K562 (cell line): ENCODE measurements at regions not wholly inside any gene's neighbourhood (a gene's known extent, or its start where the extent isn't known, plus 50 kb on each side); places are given as distances from the start of the nearest gene placed in this dataset.

Experiments used
- ATAC-seq: fragments of 200-7000 bp; cut with Tn5 transposase; 3 replicates; pipeline ENCODE4 v1.9.1; 2020; ENCODE audit warnings: moderate library complexity
- BruUV-seq: library from RNA; stranded (reverse); fragments of 400-500 nt; replicated peaks from 2 replicates; lab custom pipeline; 2021; lab: Mats Ljungman, UMichigan
- CTCF ChIA-PET: fragments of 300-600 bp; formaldehyde crosslinking; extraction: SDS; loops from one replicate; lab custom pipeline; 2021; ENCODE audit warnings: low intra/inter-chr PET ratio; lab: Yijun Ruan, JAX
- POLR2A ChIA-PET: fragments of 300-600, 350-650 bp; sonication (Branson Sonifier 250); formaldehyde crosslinking; extraction: SDS; loops from one replicate; lab custom pipeline; 2021; ENCODE audit warnings: antibody characterized with exemption, inconsistent platforms; lab: Yijun Ruan, JAX
- DNase-seq, 4 experiments: peaks; one replicate each; pipeline versions ENCODE4 v3.0.0 to v3.0.0-alpha.2; 2011 to 2018; ENCODE audit warnings: low spot score in 3 of 4, mixed read lengths in 3 of 4; ENCODE audit errors: extremely low read depth in 1 of 4
- FAIRE-seq: peaks from 2 replicates; lab custom pipeline; 2011; peaks lifted over from hg19 to GRCh38; lab: Jason Lieb, UNC
- H2AFZ ChIP-seq: 2 replicates; pipeline ENCODE4 v1.6.0; 2011; ENCODE audit warnings: low read depth, low read length, control low read depth, inconsistent platforms
- H3K27ac ChIP-seq: fragments of 200-600 bp; 3 replicates; pipeline ENCODE4 v1.8.0; 2011; ENCODE audit warnings: low read depth, mild to moderate bottlenecking, control low read depth, inconsistent platforms, low read length, moderate library complexity, mixed read lengths; ENCODE audit errors: extremely low read depth
- H3K27me3 ChIP-seq, 2 experiments: fragments of 300-600 bp in 1 of 2; 2 replicates in 1 of 2; 3 replicates in 1 of 2; pipeline versions ENCODE4 v1.6.0 to v1.8.0; 2011; ENCODE audit warnings: inconsistent platforms in 2 of 2, low read length in 2 of 2, mild to moderate bottlenecking in 1 of 2, mixed read lengths in 1 of 2, moderate library complexity in 1 of 2; ENCODE audit not compliant: control insufficient read depth in 2 of 2, insufficient read depth in 2 of 2
- H3K36me3 ChIP-seq: fragments of 300-600 bp; 3 replicates; pipeline ENCODE4 v1.8.0; 2011; ENCODE audit warnings: mild to moderate bottlenecking, low read length, inconsistent platforms; ENCODE audit not compliant: control insufficient read depth, insufficient read depth
- H3K4me1 ChIP-seq, 2 experiments: fragments of 200-600 bp in 1 of 2; replicated peaks in 1 of 2; 2 replicates in 1 of 2; 3 replicates in 1 of 2; pipeline versions ENCODE4 v1.5.1 to v1.8.0; 2011; ENCODE audit warnings: inconsistent platforms in 2 of 2, low read length in 2 of 2, mild to moderate bottlenecking in 1 of 2, mixed read lengths in 1 of 2, moderate library complexity in 1 of 2; ENCODE audit not compliant: control insufficient read depth in 2 of 2, insufficient read depth in 2 of 2
- H3K4me2 ChIP-seq: 2 replicates; pipeline ENCODE4 v1.6.1; 2011; ENCODE audit warnings: low read length, control low read depth, inconsistent platforms, mixed read lengths; ENCODE audit not compliant: insufficient read depth
- H3K4me3 ChIP-seq: fragments of 200-600 bp; sonication (generic), shearing (Covaris generic); 2 replicates; pipeline ENCODE4 v1.5.1; 2016; ENCODE audit warnings: control low read depth, inconsistent platforms
- H3K79me2 ChIP-seq: fragments of 200-600 bp; 3 replicates; pipeline ENCODE4 v1.8.0; 2011; ENCODE audit warnings: low read length, inconsistent platforms; ENCODE audit not compliant: control insufficient read depth, insufficient read depth
- H3K9ac ChIP-seq, 2 experiments: 2 replicates each; pipeline versions ENCODE4 v1.6.0 to v1.6.1; 2011; ENCODE audit warnings: low read depth in 2 of 2, low read length in 2 of 2, control low read depth in 1 of 2, inconsistent platforms in 1 of 2, mild to moderate bottlenecking in 1 of 2, mixed read lengths in 1 of 2; ENCODE audit not compliant: insufficient read depth in 1 of 2
- H3K9me1 ChIP-seq: one replicate; pipeline ENCODE4 v1.6.0; 2011; ENCODE audit warnings: inconsistent platforms, mild to moderate bottlenecking, low read length, moderate library complexity; ENCODE audit not compliant: control insufficient read depth, insufficient read depth
- H3K9me3 ChIP-seq: replicated peaks from 2 replicates; pipeline ENCODE4 v1.5.1; 2011; ENCODE audit warnings: low read depth, low read length, inconsistent platforms; ENCODE audit not compliant: control insufficient read depth, insufficient read depth
- H4K20me1 ChIP-seq: replicated peaks from 2 replicates; pipeline ENCODE4 v1.6.1; 2011; ENCODE audit warnings: low read length, inconsistent platforms, mixed read lengths; ENCODE audit not compliant: control insufficient read depth, insufficient read depth
- CCAR2 ChIP-seq: fragments of 200-400 bp; formaldehyde crosslinking; IDR thresholded peaks from 2 replicates; pipeline ENCODE4 v1.6.1; 2017; ENCODE audit warnings: mild to moderate bottlenecking, low read depth, low read length
- CHCHD3 ChIP-seq: fragments of 250-450 bp; sonication (Bioruptor Pico); IDR thresholded peaks from 2 replicates; pipeline ENCODE4 v2.1.2; 2022; ENCODE audit warnings: mild to moderate bottlenecking
- DIDO1 ChIP-seq: fragments of 450-650 bp; IDR thresholded peaks from 2 replicates; pipeline ENCODE4 v1.6.1; 2016; ENCODE audit warnings: low read depth, missing biosample characterization, missing genetic modification characterization
- HMGXB4 ChIP-seq: sonication (generic); formaldehyde crosslinking; IDR thresholded peaks from 2 replicates; pipeline ENCODE4 v1.8.1; 2023; ENCODE audit warnings: mild to moderate bottlenecking, missing genetic modification reagents
- MCM5 ChIP-seq: fragments of 450-650 bp; IDR thresholded peaks from 2 replicates; pipeline ENCODE4 v1.6.1; 2016; ENCODE audit warnings: low read depth
- NCOA6 ChIP-seq: fragments of 450-650 bp; IDR thresholded peaks from 2 replicates; pipeline ENCODE4 v1.6.1; 2017; ENCODE audit warnings: mild to moderate bottlenecking
- NELFE ChIP-seq: IDR thresholded peaks from 2 replicates; pipeline ENCODE4 v1.6.1; 2011; ENCODE audit warnings: mild to moderate bottlenecking; ENCODE audit not compliant: insufficient read depth, insufficient read length
- NFATC3 ChIP-seq: fragments of 450-650 bp; IDR thresholded peaks from 2 replicates; pipeline ENCODE4 v1.6.1; 2017; ENCODE audit warnings: mild to moderate bottlenecking
- PRDM10 ChIP-seq: fragments of 450-650 bp; IDR thresholded peaks from 2 replicates; pipeline ENCODE4 v1.6.1; 2018; ENCODE audit not compliant: partially characterized antibody
- SMARCB1 ChIP-seq: IDR thresholded peaks from 2 replicates; pipeline ENCODE4 v1.6.1; 2011; ENCODE audit warnings: improper control_type of control experiment, low read depth; ENCODE audit not compliant: insufficient read length
- TEAD4 ChIP-seq, 2 experiments: sonication (generic) in 1 of 2; formaldehyde crosslinking in 1 of 2; IDR thresholded peaks; 2 replicates each; pipeline versions ENCODE4 v1.6.1 to v1.8.0; 2012 to 2022; ENCODE audit warnings: borderline replicate concordance in 1 of 2, inconsistent platforms in 1 of 2, low read length in 1 of 2, mild to moderate bottlenecking in 1 of 2, missing genetic modification reagents in 1 of 2
- TFAP4 ChIP-seq: sonication (generic); formaldehyde crosslinking; IDR thresholded peaks from 2 replicates; pipeline ENCODE4 v1.8.0; 2022; ENCODE audit warnings: missing genetic modification reagents, mild to moderate bottlenecking, moderate library complexity, borderline replicate concordance
- ZNF253 ChIP-seq: fragments of 250-450 bp; sonication (Bioruptor Pico); conservative IDR thresholded peaks from 2 replicates; pipeline ENCODE4 v1.6.1; 2021; ENCODE audit warnings: mild to moderate bottlenecking
- in situ Hi-C: fragments of 300-500 bp; cut with MboI; formaldehyde crosslinking; loops from 4 replicates; pipeline ENCODE4 v1.15.0; 2018; ENCODE audit warnings: inconsistent platforms, mixed read lengths
- intact Hi-C: fragments of 100-400 bp; cut with micrococcal nuclease; formaldehyde crosslinking; loops from 2 replicates; pipeline ENCODE4 v1.14.2; 2022
- TF ChIP-seq, protein P1 (sequence below): fragments of 450-650 bp; IDR thresholded peaks from 2 replicates; pipeline ENCODE4 v1.6.1; 2017; ENCODE audit warnings: antibody characterized with exemption

DNA sequence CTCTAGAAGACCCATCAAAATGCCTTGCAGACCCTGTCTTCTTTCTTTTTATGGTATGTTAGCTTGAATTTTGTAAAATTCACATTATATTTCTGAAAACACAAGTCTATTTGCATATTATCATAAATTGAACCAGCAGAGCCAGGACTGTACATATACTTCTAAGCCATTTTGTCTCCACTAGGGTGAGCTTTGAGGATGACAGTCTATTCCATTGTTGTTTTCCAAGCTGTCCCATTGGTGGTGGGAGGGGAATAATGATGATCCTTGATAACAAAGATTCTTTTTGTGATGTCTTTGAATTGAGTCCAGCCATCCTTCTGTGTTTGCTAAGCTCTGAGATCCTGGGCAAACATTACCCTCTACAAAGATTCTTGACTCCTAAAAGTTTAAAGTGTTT lies 359.3 kb upstream of the PCDH20 start:
- BruUV-seq = no TSS peak
- Histone ChIP-seq H4K20me1 (no peaks in the 10 kb centered on the region), H3K4me2 (no peak overlapping the region), H3K4me3 (no peak overlapping the region), H2AFZ (no peak overlapping the region), H3K27ac (no peak overlapping the region), H3K9me3 (no peaks in the 10 kb centered on the region), H3K27me3 (no peaks in the 10 kb centered on the region), H3K79me2 (no peaks in the 10 kb centered on the region), H3K9ac (no peak overlapping the region), H3K9me1 (no peaks in the 10 kb centered on the region), H3K4me1 (no peaks in the 10 kb centered on the region), H3K36me3 (no peaks in the 10 kb centered on the region)
- DNase-seq (no peak), FAIRE-seq (no peak), ATAC-seq (no peak)
- ChIA-PET POLR2A (interaction anchor here (0.7 kb wide), 1 partner anchor 184 kb away, joined by 3 read pairs; no protein-coding TSS in a partner anchor), CTCF (no interaction called here)
- intact Hi-C loops (no loop called here), in situ Hi-C loops (no loop called here)
- no peak for TF ChIP-seq DIDO1 (tag)
- no peak for TF ChIP-seq PRDM10
- no peak for TF ChIP-seq NCOA6
- TF ChIP-seq NFATC3 = no peak
- TF ChIP-seq SMARCB1 = no peak
- TF ChIP-seq TEAD4 (IDR thresholded peaks at IDR 0.05; ENCODE audit: low read length) = no peak
- TF ChIP-seq TEAD4 (CRISPR knock-in tag; IDR thresholded peaks at IDR 0.05; ENCODE audit: borderline replicate concordance) = no peak
- no peak for TF ChIP-seq ZNF253 (CRISPR knock-in tag)
- TF ChIP-seq HMGXB4 (CRISPR knock-in tag) = no peak
- TF ChIP-seq CCAR2 = no peak
- no peak for TF ChIP-seq CHCHD3 (CRISPR knock-in tag)
- TF ChIP-seq NELFE = no peak
- TF ChIP-seq, protein P1, sequence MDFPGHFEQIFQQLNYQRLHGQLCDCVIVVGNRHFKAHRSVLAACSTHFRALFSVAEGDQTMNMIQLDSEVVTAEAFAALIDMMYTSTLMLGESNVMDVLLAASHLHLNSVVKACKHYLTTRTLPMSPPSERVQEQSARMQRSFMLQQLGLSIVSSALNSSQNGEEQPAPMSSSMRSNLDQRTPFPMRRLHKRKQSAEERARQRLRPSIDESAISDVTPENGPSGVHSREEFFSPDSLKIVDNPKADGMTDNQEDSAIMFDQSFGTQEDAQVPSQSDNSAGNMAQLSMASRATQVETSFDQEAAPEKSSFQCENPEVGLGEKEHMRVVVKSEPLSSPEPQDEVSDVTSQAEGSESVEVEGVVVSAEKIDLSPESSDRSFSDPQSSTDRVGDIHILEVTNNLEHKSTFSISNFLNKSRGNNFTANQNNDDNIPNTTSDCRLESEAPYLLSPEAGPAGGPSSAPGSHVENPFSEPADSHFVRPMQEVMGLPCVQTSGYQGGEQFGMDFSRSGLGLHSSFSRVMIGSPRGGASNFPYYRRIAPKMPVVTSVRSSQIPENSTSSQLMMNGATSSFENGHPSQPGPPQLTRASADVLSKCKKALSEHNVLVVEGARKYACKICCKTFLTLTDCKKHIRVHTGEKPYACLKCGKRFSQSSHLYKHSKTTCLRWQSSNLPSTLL = no peak
- no peak for TF ChIP-seq TFAP4 (CRISPR knock-in tag)
- no peak for TF ChIP-seq MCM5
